ENCODE measurements at regions not wholly inside any gene's neighbourhood (a gene's known extent, or its start where the extent isn't known, plus 50 kb on each side); places are given as distances from the start of the nearest gene placed in this dataset.
A peak's percentile ranks its signal among the peaks of the same experiment; 100 is the strongest.

DNA sequence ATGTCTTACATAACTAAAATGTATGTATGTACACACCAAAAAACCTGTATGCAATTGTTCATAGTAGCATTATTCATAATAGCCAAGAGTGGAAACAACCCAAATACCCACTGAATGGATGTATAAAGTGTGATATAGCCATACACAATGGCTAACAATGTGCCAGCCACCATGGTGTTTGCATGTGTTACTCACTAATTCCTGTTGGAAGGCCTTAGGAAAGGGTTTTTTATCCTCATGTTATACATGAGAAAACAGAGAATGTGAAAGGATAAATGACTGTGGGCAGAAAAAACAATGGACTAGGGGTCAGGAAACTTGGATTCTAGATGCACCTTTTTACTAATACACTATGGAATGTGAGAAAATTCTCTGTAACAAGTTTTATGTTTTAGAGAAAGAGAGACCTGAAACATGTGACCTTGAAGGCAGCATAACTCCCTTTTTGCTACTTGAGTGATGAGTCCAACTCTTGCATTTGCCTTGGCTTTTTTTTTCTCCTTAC is 55.7 kb downstream of the TIGD2 start:
- DNase-seq, result no peak

DNA sequence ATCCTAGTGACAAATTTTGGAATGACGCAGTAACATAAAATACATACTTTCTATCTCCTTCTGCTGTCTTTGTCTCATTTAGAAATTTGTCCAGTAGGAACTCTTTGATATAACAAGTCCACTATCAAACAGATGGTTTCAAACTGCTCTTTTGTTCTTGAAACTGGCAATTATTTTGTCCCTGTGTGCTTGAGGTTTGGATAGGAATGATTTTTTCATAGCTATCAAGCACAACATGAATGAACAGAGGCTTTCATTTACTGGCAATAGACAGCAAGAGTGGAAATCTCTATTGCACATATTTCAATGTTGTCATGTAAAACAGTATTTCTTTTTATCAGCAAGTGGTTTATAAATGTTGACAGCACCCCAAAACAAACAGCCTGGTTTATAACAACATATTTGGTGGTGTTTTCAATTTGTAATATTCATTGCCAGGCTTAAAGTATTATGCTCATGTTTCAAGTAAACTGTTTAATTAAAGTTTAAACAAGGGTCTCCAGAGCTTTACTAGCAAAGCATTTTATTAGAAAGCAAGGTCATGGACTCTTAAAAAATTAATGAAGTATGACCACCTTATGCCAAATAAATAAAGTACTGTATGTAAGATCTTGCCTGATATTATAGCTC is 60.0 kb downstream of the TIGD2 start:
- DNase-seq, result no peak

DNA sequence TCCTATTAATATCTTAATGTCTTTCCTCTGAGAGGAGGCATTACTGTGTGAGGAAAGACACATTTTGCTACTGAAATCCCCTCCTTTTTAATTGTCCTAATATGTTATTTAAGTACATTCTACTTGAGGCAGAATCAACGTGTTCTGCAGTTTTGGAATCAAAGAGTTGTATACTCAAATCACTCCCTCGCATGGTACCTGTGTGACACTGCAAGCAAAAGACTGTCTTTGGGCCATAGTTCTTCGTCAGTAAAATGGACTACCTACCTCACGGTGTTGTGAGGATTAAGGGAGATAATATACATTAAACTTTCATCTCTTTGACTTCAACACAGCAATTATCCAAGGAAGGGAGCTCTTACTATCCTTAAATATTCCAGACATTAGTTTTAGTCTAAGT is 61.5 kb downstream of the TIGD2 start:
- DNase-seq, result no peak

DNA sequence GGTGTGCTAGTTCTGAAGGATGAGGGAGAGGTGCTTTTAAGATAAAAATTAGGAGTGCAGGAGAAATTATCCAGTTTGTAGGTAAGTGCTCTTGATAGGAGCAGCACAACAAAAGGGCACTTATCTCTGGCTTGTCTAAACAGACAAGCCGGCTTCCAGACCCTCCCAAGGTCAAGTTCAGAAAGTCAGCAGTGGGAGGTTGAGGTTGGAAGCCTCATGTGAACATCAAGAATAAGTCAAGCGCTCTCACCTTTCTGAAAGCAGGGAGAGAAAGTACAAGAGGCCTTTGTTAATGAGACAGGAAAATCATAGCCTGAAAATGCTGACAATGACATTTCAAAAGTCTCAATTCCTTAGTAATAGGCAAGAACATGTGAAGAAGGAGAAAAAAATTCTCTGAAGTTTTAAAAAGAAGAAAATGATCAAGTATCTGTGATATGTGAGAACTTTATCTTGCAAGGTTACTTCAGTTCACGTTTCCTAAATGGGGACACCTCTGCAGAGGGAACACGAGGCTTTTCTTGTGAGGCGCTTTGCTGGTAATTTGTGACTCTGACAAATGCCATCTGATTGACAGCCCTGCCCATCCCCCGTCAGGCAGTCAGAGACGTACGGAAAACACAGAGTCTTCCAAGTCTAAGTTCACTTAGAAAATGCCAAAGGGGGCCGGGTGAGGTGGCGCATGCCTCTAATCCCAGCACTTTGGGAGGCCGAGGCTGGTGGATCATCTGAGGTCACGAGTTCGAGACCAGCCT is 62.2 kb downstream of the TIGD2 start:
- peak; percentile 8 for DNase-seq

DNA sequence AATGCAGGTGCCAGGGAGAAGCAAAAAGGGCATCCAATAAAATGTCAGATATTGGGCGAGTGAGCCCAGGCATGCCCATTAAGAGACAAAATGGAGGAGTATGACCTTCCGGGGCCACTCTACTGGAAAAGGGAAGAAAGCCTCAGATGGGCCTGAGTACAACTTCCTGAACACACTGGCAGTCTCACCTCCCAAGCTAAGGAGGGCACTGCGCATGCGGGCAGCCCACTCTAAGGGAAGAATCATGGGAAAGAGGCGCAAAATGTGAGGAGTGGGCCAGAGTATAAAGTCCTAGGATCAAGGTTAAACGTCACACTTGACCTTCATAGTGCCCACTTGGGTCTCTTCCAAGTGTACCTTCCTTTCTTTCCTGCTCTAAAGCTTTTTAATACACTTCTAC is 63.5 kb downstream of the TIGD2 start:
- DNase-seq, result no peak

DNA sequence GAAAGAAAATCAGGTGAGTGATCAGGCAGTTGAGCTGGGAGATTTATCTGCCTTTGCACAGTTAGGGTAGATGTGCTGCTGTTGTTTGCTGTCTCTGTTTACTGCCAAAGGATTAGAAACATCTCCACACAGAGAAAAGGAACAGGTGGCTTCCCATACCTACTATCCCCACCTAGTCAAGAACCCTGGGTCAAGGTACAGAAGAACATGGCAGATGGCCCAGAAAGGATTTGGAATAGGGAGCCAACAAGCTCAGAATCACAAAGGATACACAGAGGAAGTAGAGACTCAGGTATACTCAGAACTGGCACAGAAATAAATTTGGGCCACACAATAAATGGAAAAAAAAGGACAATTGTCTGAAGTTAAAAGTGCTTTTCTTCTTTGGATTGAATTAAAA is 64.3 kb downstream of the TIGD2 start:
- peak; percentile 44 for DNase-seq

DNA sequence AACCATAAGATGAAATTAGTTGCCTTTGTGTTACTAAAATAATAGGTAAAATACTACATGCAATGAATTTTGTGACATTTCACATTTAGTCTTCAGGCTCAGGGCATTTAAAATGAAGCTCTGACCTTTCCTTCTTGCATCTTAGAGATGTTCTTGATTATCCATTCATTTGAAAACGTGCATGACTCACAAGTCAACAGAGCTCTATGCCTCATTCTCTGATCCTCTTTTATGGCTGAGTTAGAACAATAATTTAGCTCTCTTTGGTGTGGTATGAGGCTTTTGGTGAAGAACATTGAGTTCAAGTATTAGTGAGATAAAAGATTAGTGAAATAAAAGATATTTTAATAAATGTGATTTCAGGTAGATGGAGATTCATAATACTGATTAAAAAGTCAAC is 66.5 kb downstream of the TIGD2 start:
- DNase-seq, result no peak

DNA sequence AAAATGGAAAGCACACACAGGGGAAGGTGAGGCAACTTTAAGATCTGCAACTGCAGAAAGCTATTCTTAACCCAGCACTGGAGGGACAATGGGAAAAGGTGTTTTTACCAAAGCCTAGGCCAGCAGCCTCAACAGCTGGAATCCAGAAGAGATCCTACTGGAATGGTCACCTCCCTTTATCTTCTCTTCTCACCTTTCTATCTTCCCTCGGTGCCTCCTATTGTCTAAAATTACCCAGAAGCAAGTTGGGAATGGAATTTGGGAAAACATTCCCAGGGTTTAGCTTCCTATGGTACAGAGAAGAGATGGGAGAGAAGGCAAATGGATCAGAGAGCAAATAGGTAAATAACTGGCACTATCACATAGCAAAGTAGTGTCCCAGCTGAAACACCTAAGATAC is 73.1 kb downstream of the TIGD2 start:
- no peak for DNase-seq

Data from NCI-H2029 (cell line).